ENCODE measurements at regions not wholly inside any gene's neighbourhood (a gene's known extent, or its start where the extent isn't known, plus 50 kb on each side); places are given as distances from the start of the nearest gene placed in this dataset.

GRCh38 chr10:29948881-29949355 is 110.5 kb downstream of the JCAD start:
- TF ChIP-seq, protein P1, sequence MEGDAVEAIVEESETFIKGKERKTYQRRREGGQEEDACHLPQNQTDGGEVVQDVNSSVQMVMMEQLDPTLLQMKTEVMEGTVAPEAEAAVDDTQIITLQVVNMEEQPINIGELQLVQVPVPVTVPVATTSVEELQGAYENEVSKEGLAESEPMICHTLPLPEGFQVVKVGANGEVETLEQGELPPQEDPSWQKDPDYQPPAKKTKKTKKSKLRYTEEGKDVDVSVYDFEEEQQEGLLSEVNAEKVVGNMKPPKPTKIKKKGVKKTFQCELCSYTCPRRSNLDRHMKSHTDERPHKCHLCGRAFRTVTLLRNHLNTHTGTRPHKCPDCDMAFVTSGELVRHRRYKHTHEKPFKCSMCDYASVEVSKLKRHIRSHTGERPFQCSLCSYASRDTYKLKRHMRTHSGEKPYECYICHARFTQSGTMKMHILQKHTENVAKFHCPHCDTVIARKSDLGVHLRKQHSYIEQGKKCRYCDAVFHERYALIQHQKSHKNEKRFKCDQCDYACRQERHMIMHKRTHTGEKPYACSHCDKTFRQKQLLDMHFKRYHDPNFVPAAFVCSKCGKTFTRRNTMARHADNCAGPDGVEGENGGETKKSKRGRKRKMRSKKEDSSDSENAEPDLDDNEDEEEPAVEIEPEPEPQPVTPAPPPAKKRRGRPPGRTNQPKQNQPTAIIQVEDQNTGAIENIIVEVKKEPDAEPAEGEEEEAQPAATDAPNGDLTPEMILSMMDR (IDR thresholded peaks at IDR 0.05) = no peak
- TF ChIP-seq POLR2A (IDR thresholded peaks at IDR 0.05) = no peak

Measured in adrenal gland (tissue), 5 donors.